PC-9 (cell line): ENCODE measurements at regions not wholly inside any gene's neighbourhood (a gene's known extent, or its start where the extent isn't known, plus 50 kb on each side); places are given as distances from the start of the nearest gene placed in this dataset.

ENCODE experiments used
- BruUV-seq: library from RNA; stranded (reverse); fragments of 400-500 nt; replicated peaks from 2 replicates; lab custom pipeline; 2021; lab: Mats Ljungman, UMichigan
- CTCF ChIA-PET: fragments of 300-600 bp; sonication (Branson Sonifier 250); formaldehyde crosslinking; loops from one replicate; lab custom pipeline; 2022; ENCODE audit warnings: antibody characterized with exemption; lab: Charles Lee
- POLR2A ChIA-PET: fragments of 300-600 bp; sonication (Branson Sonifier 250); formaldehyde crosslinking; loops from one replicate; lab custom pipeline; 2022; ENCODE audit warnings: antibody characterized with exemption; ENCODE audit not compliant: unreplicated experiment; lab: Charles Lee
- DNase-seq, 2 experiments: peaks; one replicate each; pipeline versions ENCODE4 v3.0.0 to v3.0.0-alpha.2; 2015 to 2022; ENCODE audit warnings: mixed read lengths in 1 of 2
- H2AFZ ChIP-seq: fragments of 200-600 bp; sonication (generic); 2 replicates; pipeline ENCODE4 v1.8.1; 2017; ENCODE audit warnings: antibody characterized with exemption
- H3F3A ChIP-seq: fragments of 200-600 bp; sonication (generic); 2 replicates; pipeline ENCODE4 v1.8.1; 2017; ENCODE audit warnings: antibody characterized with exemption, mild to moderate bottlenecking, low read depth; ENCODE audit not compliant: insufficient read depth
- H3K27ac ChIP-seq: fragments of 200-600 bp; sonication (generic); 2 replicates; pipeline ENCODE4 v1.6.1; 2016; ENCODE audit warnings: mixed run types
- H3K27me3 ChIP-seq: fragments of 200-600 bp; sonication (generic); 2 replicates; pipeline ENCODE4 v1.6.1; 2016; ENCODE audit warnings: low read depth, mixed run types; ENCODE audit not compliant: insufficient read depth
- H3K36me3 ChIP-seq: fragments of 200-600 bp; sonication (generic); 2 replicates; pipeline ENCODE4 v1.6.1; 2016; ENCODE audit warnings: low read depth, mixed run types
- H3K4me1 ChIP-seq: fragments of 200-600 bp; sonication (generic); replicated peaks from 2 replicates; pipeline ENCODE4 v1.6.1; 2016; ENCODE audit warnings: mixed run types; ENCODE audit not compliant: insufficient read depth
- H3K4me2 ChIP-seq: fragments of 200-600 bp; sonication (generic); 2 replicates; pipeline ENCODE4 v1.6.1; 2017; ENCODE audit warnings: mixed run types
- H3K4me3 ChIP-seq: fragments of 200-600 bp; sonication (generic); 2 replicates; pipeline ENCODE4 v1.6.1; 2016; ENCODE audit warnings: mixed run types
- H3K79me2 ChIP-seq: fragments of 200-600 bp; sonication (generic); 2 replicates; pipeline ENCODE4 v1.6.1; 2017; ENCODE audit warnings: low read depth, mixed run types
- H3K9me2 ChIP-seq: fragments of 200-600 bp; sonication (generic); 2 replicates; pipeline ENCODE4 v1.8.1; 2017; ENCODE audit warnings: mild to moderate bottlenecking; ENCODE audit not compliant: insufficient read depth
- H3K9me3 ChIP-seq: fragments of 200-600 bp; sonication (generic); 2 replicates; pipeline ENCODE4 v1.8.1; 2016; ENCODE audit warnings: low read depth; ENCODE audit not compliant: insufficient read depth
- H4K20me1 ChIP-seq: fragments of 200-600 bp; sonication (generic); 2 replicates; pipeline ENCODE4 v1.8.1; 2017; ENCODE audit not compliant: insufficient read depth
- EZH2 ChIP-seq: fragments of 200-600 bp; sonication (generic); IDR thresholded peaks from 2 replicates; pipeline ENCODE4 v1.8.0; 2017; ENCODE audit warnings: antibody characterized with exemption, low read depth
- intact Hi-C: fragments of 100-400 bp; cut with micrococcal nuclease; formaldehyde crosslinking; loops from one replicate; pipeline ENCODE4 v1.10.0; 2022; ENCODE audit not compliant: unreplicated experiment
- TF ChIP-seq, protein P1 (sequence below): fragments of 200-600 bp; sonication (generic); conservative IDR thresholded peaks from 2 replicates; pipeline ENCODE4 v1.6.1; 2017; ENCODE audit warnings: mixed run types, antibody characterized with exemption, mild to moderate bottlenecking, moderate library complexity

- DNase-seq: no peak
- no peak overlapping the region for H3K4me2 ChIP-seq
- no TSS peak for BruUV-seq
- H3K79me2 ChIP-seq: no peaks in the 10 kb centered on the region
- TF ChIP-seq, protein P1, sequence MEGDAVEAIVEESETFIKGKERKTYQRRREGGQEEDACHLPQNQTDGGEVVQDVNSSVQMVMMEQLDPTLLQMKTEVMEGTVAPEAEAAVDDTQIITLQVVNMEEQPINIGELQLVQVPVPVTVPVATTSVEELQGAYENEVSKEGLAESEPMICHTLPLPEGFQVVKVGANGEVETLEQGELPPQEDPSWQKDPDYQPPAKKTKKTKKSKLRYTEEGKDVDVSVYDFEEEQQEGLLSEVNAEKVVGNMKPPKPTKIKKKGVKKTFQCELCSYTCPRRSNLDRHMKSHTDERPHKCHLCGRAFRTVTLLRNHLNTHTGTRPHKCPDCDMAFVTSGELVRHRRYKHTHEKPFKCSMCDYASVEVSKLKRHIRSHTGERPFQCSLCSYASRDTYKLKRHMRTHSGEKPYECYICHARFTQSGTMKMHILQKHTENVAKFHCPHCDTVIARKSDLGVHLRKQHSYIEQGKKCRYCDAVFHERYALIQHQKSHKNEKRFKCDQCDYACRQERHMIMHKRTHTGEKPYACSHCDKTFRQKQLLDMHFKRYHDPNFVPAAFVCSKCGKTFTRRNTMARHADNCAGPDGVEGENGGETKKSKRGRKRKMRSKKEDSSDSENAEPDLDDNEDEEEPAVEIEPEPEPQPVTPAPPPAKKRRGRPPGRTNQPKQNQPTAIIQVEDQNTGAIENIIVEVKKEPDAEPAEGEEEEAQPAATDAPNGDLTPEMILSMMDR: no peak
- TF ChIP-seq EZH2: no peak
- H3F3A ChIP-seq: no peaks in the 10 kb centered on the region
- no peaks in the 10 kb centered on the region for H3K9me2 ChIP-seq
- POLR2A ChIA-PET: no interaction called here
- H3K4me1 ChIP-seq: no peaks in the 10 kb centered on the region
- no peak overlapping the region for H3K27ac ChIP-seq
- no peaks in the 10 kb centered on the region for H3K36me3 ChIP-seq
- H3K9me3 ChIP-seq: no peaks in the 10 kb centered on the region
- intact Hi-C loops: no loop called here
- no peak overlapping the region for H3K4me3 ChIP-seq
- no peaks in the 10 kb centered on the region for H3K27me3 ChIP-seq
- H4K20me1 ChIP-seq: no peaks in the 10 kb centered on the region
- CTCF ChIA-PET: no interaction called here
- no peak overlapping the region for H2AFZ ChIP-seq
Observed at GRCh38 chr6:82781620-82782204, 283.9 kb downstream of the UBE3D start.

DNA sequence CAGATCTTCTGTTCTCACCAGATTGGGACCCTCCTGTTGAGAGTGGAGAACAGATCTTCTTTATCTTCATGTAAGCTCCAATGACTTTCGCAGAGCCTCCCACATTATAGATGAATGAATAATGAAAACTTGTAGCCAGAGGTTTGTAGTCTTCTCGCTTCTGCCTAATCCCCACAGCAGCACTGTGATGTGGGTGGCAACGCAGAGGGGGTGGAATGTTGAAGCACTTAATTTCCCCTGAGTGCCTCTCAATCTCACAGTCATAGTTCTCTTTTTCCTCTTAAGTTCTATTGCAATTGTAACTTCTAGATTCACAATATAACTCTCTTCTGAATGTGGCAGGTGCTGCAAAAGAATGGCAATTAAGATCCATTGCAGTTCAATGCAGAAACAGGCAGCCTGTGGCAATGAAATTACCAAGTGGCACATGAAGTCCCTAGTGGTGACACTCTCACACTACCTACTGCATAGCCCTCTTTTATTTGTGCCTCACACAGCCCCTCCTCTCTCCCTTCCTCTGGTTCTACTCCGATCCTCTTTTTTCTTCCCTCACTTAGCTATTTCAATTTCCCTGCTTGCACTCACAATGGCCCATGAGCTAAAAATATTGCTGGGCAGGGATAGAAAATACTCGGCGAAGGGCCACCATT lies 281.9 kb downstream of the UBE3D start:
- H4K20me1 ChIP-seq: no peaks in the 10 kb centered on the region
- H3K9me3 ChIP-seq: no peaks in the 10 kb centered on the region
- no peak overlapping the region for H3K4me3 ChIP-seq
- no peaks in the 10 kb centered on the region for H3K4me1 ChIP-seq
- ChIA-PET CTCF (no interaction called here), POLR2A (no interaction called here)
- H3K27me3 ChIP-seq: no peaks in the 10 kb centered on the region
- TF ChIP-seq EZH2: no peak
- TF ChIP-seq, protein P1: no peak; the same call in 1 of the 2 replicates
- no peaks in the 10 kb centered on the region for H3K79me2 ChIP-seq
- BruUV-seq: no TSS peak
- intact Hi-C loops: no loop called here
- no peak overlapping the region for H2AFZ ChIP-seq
- no peaks in the 10 kb centered on the region for H3K9me2 ChIP-seq
- no peak for DNase-seq
- no peak overlapping the region for H3K4me2 ChIP-seq
- H3K27ac ChIP-seq: no peak overlapping the region
- H3K36me3 ChIP-seq: no peaks in the 10 kb centered on the region
- no peaks in the 10 kb centered on the region for H3F3A ChIP-seq

DNA sequence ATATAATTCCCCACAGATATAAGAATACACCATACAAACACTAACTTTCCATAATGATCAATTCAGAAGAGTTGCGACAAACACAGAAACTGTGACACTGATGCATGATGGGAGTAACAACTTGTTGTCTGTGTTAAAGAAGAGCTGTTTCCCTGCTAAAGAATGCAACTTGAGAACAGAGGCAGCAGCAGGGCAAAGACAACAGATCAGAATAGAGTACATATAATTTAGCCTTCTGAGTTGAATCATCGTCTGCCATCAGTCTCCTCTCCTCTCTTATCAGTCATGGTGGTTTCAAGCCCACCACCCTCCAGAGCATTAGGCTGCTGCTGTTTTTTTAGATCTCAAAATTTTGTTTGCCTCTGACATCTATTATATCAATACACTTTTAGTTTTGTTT lies 280.4 kb downstream of the UBE3D start:
- no TSS peak for BruUV-seq

More for the DNA sequence above, 280.4 kb downstream of the UBE3D start:
- Histone ChIP-seq H3K4me1 (no peaks in the 10 kb centered on the region), H2AFZ (no peak overlapping the region), H3F3A (no peaks in the 10 kb centered on the region), H3K27ac (no peak overlapping the region), H3K27me3 (no peaks in the 10 kb centered on the region), H3K79me2 (no peaks in the 10 kb centered on the region), H4K20me1 (no peaks in the 10 kb centered on the region), H3K36me3 (no peaks in the 10 kb centered on the region), H3K9me2 (no peaks in the 10 kb centered on the region), H3K4me2 (no peak overlapping the region), H3K4me3 (no peak overlapping the region), H3K9me3 (no peaks in the 10 kb centered on the region)
- ChIA-PET POLR2A (interaction anchor here (0.6 kb wide), 1 partner anchor 415 kb away, joined by 12 read pairs; no protein-coding TSS in a partner anchor), CTCF (no interaction called here)
- DNase-seq: no peak
- TF ChIP-seq EZH2: no peak
- TF ChIP-seq, protein P1: no peak
- intact Hi-C loops: no loop called here
